ENCODE measurements at regions not wholly inside any gene's neighbourhood (a gene's known extent, or its start where the extent isn't known, plus 50 kb on each side); places are given as distances from the start of the nearest gene placed in this dataset.

GRCh38 chr13:84098273-84098672 is 216.0 kb upstream of the SLITRK1 start:
- Histone ChIP-seq H3K4me2 (no peak overlapping the region), H3K9ac (no peak overlapping the region), H2AFZ (replicated peaks) (no peak overlapping the region), H4K20me1 (ENCODE audit: low read depth) (no peaks in the 10 kb centered on the region), H3F3A (ENCODE audit: low read depth) (no peaks in the 10 kb centered on the region), H3K4me1 (no peaks in the 10 kb centered on the region), H3K79me2 (ENCODE audit: low read depth) (no peaks in the 10 kb centered on the region), H3K36me3 (no peaks in the 10 kb centered on the region), H3K27me3 (no peaks in the 10 kb centered on the region), H3K27ac (no peak overlapping the region), H3K9me3 (ENCODE audit: low read depth) (no peaks in the 10 kb centered on the region), H3K4me3 (no peak overlapping the region)
- TF ChIP-seq EZH2 (IDR thresholded peaks at IDR 0.05): no peak
- TF ChIP-seq EZH2phosphoT487 (IDR thresholded peaks at IDR 0.05): no peak
- TF ChIP-seq CTCF (IDR thresholded peaks at IDR 0.05): no peak
- no peak for DNase-seq (ENCODE audit: low spot score)
- Mint-ChIP-seq H3K4me3 (no peak overlapping the region), H3K36me3 (no peaks in the 10 kb centered on the region), H3K9me3 (no peaks in the 10 kb centered on the region), H3K27me3 (ENCODE audit: insufficient read depth, low read depth) (no peaks in the 10 kb centered on the region), H3K27ac (no peak overlapping the region), H3K4me1 (peaks cover 4% of the 10 kb centered on the region)

DNA sequence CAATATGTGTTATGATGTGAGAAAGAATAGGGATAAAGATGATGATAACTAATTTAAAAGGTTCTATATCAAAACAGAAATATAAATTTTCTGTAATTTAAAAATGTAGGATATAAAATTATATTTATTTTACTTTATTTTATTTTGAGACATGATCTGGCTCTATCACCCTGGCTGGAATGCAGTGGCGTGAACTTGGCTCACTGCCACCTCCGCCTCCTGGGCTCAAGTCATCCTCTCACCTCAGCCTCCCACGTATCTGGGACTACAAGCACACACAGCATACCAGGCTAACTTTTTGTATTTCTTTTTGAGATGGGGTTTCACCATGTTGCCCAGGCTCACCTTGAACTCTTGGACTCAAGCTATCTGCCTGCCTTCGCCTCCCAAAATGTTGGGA is 214.9 kb upstream of the SLITRK1 start:
- TF ChIP-seq CTCF (IDR thresholded peaks at IDR 0.05): no peak
- TF ChIP-seq EZH2phosphoT487 (IDR thresholded peaks at IDR 0.05): no peak
- TF ChIP-seq EZH2 (IDR thresholded peaks at IDR 0.05): no peak
- Histone ChIP-seq H3K4me1 (no peaks in the 10 kb centered on the region), H3K9ac (no peak overlapping the region), H3K27ac (no peak overlapping the region), H2AFZ (replicated peaks) (no peak overlapping the region), H3F3A (ENCODE audit: low read depth) (no peaks in the 10 kb centered on the region), H4K20me1 (ENCODE audit: low read depth) (no peaks in the 10 kb centered on the region), H3K4me2 (no peak overlapping the region), H3K79me2 (ENCODE audit: low read depth) (no peaks in the 10 kb centered on the region), H3K27me3 (no peaks in the 10 kb centered on the region), H3K9me3 (ENCODE audit: low read depth) (no peaks in the 10 kb centered on the region), H3K4me3 (no peak overlapping the region), H3K36me3 (no peaks in the 10 kb centered on the region)
- Mint-ChIP-seq H3K4me3 (no peak overlapping the region), H3K27ac (no peak overlapping the region), H3K4me1 (peaks cover 4% of the 10 kb centered on the region), H3K27me3 (ENCODE audit: insufficient read depth, low read depth) (no peaks in the 10 kb centered on the region), H3K36me3 (no peaks in the 10 kb centered on the region), H3K9me3 (no peaks in the 10 kb centered on the region)
- no peak for DNase-seq (ENCODE audit: low spot score)

DNA sequence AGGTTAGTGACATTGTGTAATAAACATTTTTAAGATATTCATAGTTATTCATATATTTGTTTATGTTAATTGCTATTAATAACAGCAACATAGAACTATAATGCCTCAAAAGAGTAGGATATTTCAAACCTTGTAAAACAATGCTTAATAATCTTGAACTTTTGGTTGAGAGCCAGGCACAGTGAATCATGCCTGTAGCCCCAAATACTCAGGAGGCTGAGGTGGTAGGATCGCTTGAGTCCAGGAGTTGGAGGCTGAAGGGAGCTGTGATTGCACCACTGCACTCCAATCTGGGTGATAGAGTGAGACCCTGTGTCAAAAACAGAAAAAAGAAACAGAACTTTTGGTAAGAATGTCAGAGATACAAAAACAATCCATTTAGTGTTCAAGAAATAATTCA is 213.9 kb upstream of the SLITRK1 start:
- Mint-ChIP-seq H3K36me3 (no peaks in the 10 kb centered on the region), H3K27me3 (ENCODE audit: insufficient read depth, low read depth) (no peaks in the 10 kb centered on the region), H3K4me1 (peaks cover 4% of the 10 kb centered on the region), H3K9me3 (no peaks in the 10 kb centered on the region), H3K27ac (no peak overlapping the region), H3K4me3 (no peak overlapping the region)
- DNase-seq (ENCODE audit: low spot score): no peak
- no peaks in the 10 kb centered on the region for H3K4me1 ChIP-seq
- TF ChIP-seq EZH2 (IDR thresholded peaks at IDR 0.05) (no peak), EZH2phosphoT487 (IDR thresholded peaks at IDR 0.05) (no peak), CTCF (IDR thresholded peaks at IDR 0.05) (no peak)
- H3K36me3 ChIP-seq: no peaks in the 10 kb centered on the region
- H3K9me3 ChIP-seq (ENCODE audit: low read depth): no peaks in the 10 kb centered on the region
- no peaks in the 10 kb centered on the region for H4K20me1 ChIP-seq (ENCODE audit: low read depth)
- no peaks in the 10 kb centered on the region for H3K79me2 ChIP-seq (ENCODE audit: low read depth)
- H3K4me2 ChIP-seq: no peak overlapping the region
- H2AFZ ChIP-seq (replicated peaks): no peak overlapping the region
- H3K4me3 ChIP-seq: no peak overlapping the region
- no peaks in the 10 kb centered on the region for H3K27me3 ChIP-seq
- H3K27ac ChIP-seq: no peak overlapping the region
- no peak overlapping the region for H3K9ac ChIP-seq
- H3F3A ChIP-seq (ENCODE audit: low read depth): no peaks in the 10 kb centered on the region

DNA sequence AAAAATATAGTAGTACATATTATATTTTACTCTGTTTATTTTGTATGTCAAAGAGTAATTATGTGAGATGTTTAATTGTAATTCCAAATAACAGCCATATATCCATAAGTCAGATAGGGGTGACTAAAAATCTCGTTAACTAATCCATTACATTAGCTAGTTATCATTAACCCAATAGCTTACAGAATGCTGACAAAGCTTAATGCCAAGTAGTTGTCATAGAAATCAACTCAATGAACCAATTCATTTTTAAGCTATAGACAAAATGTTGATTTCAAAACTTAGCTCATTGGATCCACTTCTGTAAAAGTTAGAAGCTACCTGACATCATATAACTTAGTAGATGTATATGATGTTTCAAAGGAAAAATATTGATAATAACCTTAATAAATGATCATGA is 206.7 kb upstream of the SLITRK1 start:
- Histone ChIP-seq H3K4me1 (no peaks in the 10 kb centered on the region), H3K9ac (no peak overlapping the region), H3K4me2 (no peak overlapping the region), H3K79me2 (ENCODE audit: low read depth) (no peaks in the 10 kb centered on the region), H3K36me3 (no peaks in the 10 kb centered on the region), H3K27me3 (no peaks in the 10 kb centered on the region), H3K4me3 (no peak overlapping the region), H3K9me3 (ENCODE audit: low read depth) (no peaks in the 10 kb centered on the region), H3F3A (ENCODE audit: low read depth) (no peaks in the 10 kb centered on the region), H2AFZ (replicated peaks) (no peak overlapping the region), H4K20me1 (ENCODE audit: low read depth) (no peaks in the 10 kb centered on the region), H3K27ac (no peak overlapping the region)
- Mint-ChIP-seq H3K27ac (no peak overlapping the region), H3K36me3 (no peaks in the 10 kb centered on the region), H3K4me1 (no peaks in the 10 kb centered on the region), H3K4me3 (no peak overlapping the region), H3K27me3 (ENCODE audit: insufficient read depth, low read depth) (peaks cover 4% of the 10 kb centered on the region), H3K9me3 (no peaks in the 10 kb centered on the region)
- TF ChIP-seq EZH2phosphoT487 (IDR thresholded peaks at IDR 0.05): no peak
- no peak for TF ChIP-seq CTCF (IDR thresholded peaks at IDR 0.05)
- no peak for TF ChIP-seq EZH2 (IDR thresholded peaks at IDR 0.05)
- DNase-seq (ENCODE audit: low spot score): no peak
